A549 (cell line): ENCODE measurements at regions not wholly inside any gene's neighbourhood (a gene's known extent, or its start where the extent isn't known, plus 50 kb on each side); places are given as distances from the start of the nearest gene placed in this dataset.

Experiments used
- ATAC-seq, 2 experiments: fragments of 200-7000 bp in 1 of 2; fragments of >200 bp in 1 of 2; cut with Nextera tagmentation in 1 of 2; cut with Tn5 transposase in 1 of 2; 3 replicates each; pipeline versions ENCODE4 v1.8.0 to v1.9.1; 2018 to 2020; ENCODE audit warnings: mild to moderate bottlenecking in 1 of 2, moderate library complexity in 1 of 2
- CTCF ChIA-PET: fragments of 300-600 bp; sonication (Branson Sonifier 250); formaldehyde crosslinking; extraction: SDS; loops from one replicate; lab custom pipeline; 2021; ENCODE audit warnings: antibody characterized with exemption, inconsistent platforms; lab: Yijun Ruan, JAX
- POLR2A ChIA-PET: fragments of 350-600 bp; formaldehyde crosslinking; extraction: SDS; loops from one replicate; lab custom pipeline; 2021; ENCODE audit warnings: antibody characterized with exemption, inconsistent platforms; lab: Yijun Ruan, JAX
- DNase-seq, 2 experiments: peaks; one replicate each; pipeline versions ENCODE4 v3.0.0 to v3.0.0-alpha.2; 2011 to 2016; ENCODE audit warnings: low read depth in 1 of 2, low spot score in 1 of 2
- FAIRE-seq: peaks from 2 replicates; lab custom pipeline; 2011; peaks lifted over from hg19 to GRCh38; lab: Jason Lieb, UNC
- H3K27ac ChIP-seq, 2 experiments: fragments of >200 bp; sonication (Bioruptor Twin); formaldehyde crosslinking; 3 replicates each; pipeline ENCODE4 v1.5.1; 2016 to 2017
- H3K4me1 ChIP-seq: fragments of >200 bp; sonication (Bioruptor Twin); formaldehyde crosslinking; 3 replicates; pipeline ENCODE4 v1.6.1; 2016
- H3K4me2 ChIP-seq: fragments of >200 bp; sonication (Bioruptor Twin); formaldehyde crosslinking; 3 replicates; pipeline ENCODE4 v1.6.1; 2016
- H3K4me3 ChIP-seq: fragments of >200 bp; sonication (Bioruptor Twin); formaldehyde crosslinking; 3 replicates; pipeline ENCODE4 v1.5.1; 2016
- H3K9me3 ChIP-seq: fragments of >200 bp; sonication (Bioruptor Twin); formaldehyde crosslinking; 3 replicates; pipeline ENCODE4 v1.6.1; 2016
- ATOH8 ChIP-seq: fragments of 250-450 bp; sonication (Bioruptor Pico); IDR thresholded peaks from 2 replicates; pipeline ENCODE4 v1.5.0; 2020; ENCODE audit warnings: low read depth, mild to moderate bottlenecking, moderate library complexity
- BHLHE40 ChIP-seq: IDR thresholded peaks from 2 replicates; pipeline ENCODE4 v1.6.1; 2012; ENCODE audit warnings: low read depth, low read length, inconsistent platforms
- CHD2 ChIP-seq: fragments of 150-350 bp; IDR thresholded peaks from 2 replicates; pipeline ENCODE4 v1.6.1; 2014; ENCODE audit warnings: low read length; ENCODE audit not compliant: partially characterized antibody
- EP300 ChIP-seq, 2 experiments: fragments of >200 bp; sonication (Bioruptor Twin); formaldehyde crosslinking; IDR thresholded peaks; 2 replicates in 1 of 2; 3 replicates in 1 of 2; pipeline ENCODE4 v1.6.1; 2016 to 2017
- KDM1A ChIP-seq: fragments of 200-600 bp; sonication (generic); IDR thresholded peaks from 2 replicates; pipeline ENCODE4 v1.6.1; 2016; ENCODE audit warnings: low read depth, mild to moderate bottlenecking
- NPAS2 ChIP-seq: fragments of 250-450 bp; sonication (Bioruptor Pico); IDR thresholded peaks from 2 replicates; pipeline ENCODE4 v1.8.0; 2022; ENCODE audit warnings: mild to moderate bottlenecking, moderate library complexity, borderline replicate concordance
- RNF2 ChIP-seq: fragments of 200-600 bp; sonication (generic); IDR thresholded peaks from 2 replicates; pipeline ENCODE4 v1.6.1; 2016; ENCODE audit warnings: low read depth, mild to moderate bottlenecking, antibody characterized with exemption, moderate library complexity, borderline replicate concordance
- TP53 ChIP-seq: fragments of 250-450 bp; sonication (Bioruptor Pico); IDR thresholded peaks from 2 replicates; pipeline ENCODE4 v1.5.0; 2021; ENCODE audit warnings: mild to moderate bottlenecking, moderate library complexity
- ZC3H11A ChIP-seq: fragments of 450-650 bp; IDR thresholded peaks from 2 replicates; pipeline ENCODE4 v1.6.1; 2014; ENCODE audit warnings: antibody characterized with exemption, mild to moderate bottlenecking
- ZFP36 ChIP-seq: fragments of 450-650 bp; IDR thresholded peaks from 2 replicates; pipeline ENCODE4 v1.6.1; 2014; ENCODE audit warnings: borderline replicate concordance; ENCODE audit not compliant: partially characterized antibody
- WGBS: methylation state at CpG from one replicate; pipeline ENCODE4 v1.1.6; 2017; ENCODE audit errors: missing lambda C conversion rate; 5-methylcytosine and 5-hydroxymethylcytosine counted together
- TF ChIP-seq, protein P1 (sequence below): fragments of 200-600 bp; sonication (generic); IDR thresholded peaks from 2 replicates; pipeline ENCODE4 v1.6.1; 2016; ENCODE audit warnings: antibody characterized with exemption, mild to moderate bottlenecking, moderate library complexity
- TF ChIP-seq, protein P2 (sequence below): IDR thresholded peaks from 2 replicates; pipeline ENCODE4 v1.6.1; 2012

GRCh38 chr16:73290258-73290657 lies 242.3 kb upstream of the ZFHX3 start (continued):
- TF ChIP-seq ATOH8: no peak
- TF ChIP-seq, protein P1, sequence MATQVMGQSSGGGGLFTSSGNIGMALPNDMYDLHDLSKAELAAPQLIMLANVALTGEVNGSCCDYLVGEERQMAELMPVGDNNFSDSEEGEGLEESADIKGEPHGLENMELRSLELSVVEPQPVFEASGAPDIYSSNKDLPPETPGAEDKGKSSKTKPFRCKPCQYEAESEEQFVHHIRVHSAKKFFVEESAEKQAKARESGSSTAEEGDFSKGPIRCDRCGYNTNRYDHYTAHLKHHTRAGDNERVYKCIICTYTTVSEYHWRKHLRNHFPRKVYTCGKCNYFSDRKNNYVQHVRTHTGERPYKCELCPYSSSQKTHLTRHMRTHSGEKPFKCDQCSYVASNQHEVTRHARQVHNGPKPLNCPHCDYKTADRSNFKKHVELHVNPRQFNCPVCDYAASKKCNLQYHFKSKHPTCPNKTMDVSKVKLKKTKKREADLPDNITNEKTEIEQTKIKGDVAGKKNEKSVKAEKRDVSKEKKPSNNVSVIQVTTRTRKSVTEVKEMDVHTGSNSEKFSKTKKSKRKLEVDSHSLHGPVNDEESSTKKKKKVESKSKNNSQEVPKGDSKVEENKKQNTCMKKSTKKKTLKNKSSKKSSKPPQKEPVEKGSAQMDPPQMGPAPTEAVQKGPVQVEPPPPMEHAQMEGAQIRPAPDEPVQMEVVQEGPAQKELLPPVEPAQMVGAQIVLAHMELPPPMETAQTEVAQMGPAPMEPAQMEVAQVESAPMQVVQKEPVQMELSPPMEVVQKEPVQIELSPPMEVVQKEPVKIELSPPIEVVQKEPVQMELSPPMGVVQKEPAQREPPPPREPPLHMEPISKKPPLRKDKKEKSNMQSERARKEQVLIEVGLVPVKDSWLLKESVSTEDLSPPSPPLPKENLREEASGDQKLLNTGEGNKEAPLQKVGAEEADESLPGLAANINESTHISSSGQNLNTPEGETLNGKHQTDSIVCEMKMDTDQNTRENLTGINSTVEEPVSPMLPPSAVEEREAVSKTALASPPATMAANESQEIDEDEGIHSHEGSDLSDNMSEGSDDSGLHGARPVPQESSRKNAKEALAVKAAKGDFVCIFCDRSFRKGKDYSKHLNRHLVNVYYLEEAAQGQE: no peak

- Histone ChIP-seq H3K4me1 (no peaks in the 10 kb centered on the region), H3K4me3 (no peak overlapping the region), H3K9me3 (no peaks in the 10 kb centered on the region), H3K4me2 (no peak overlapping the region), H3K27ac (no peak overlapping the region)
- WGBS: 37% methylated on average over 4 of the region's 4 CpGs
- no peak; a peak in 1 of 6 replicates for ATAC-seq
- TF ChIP-seq ZC3H11A (no peak), BHLHE40 (no peak), NPAS2 (CRISPR knock-in tag) (no peak), KDM1A (no peak), ZFP36 (no peak), RNF2 (no peak)
- TF ChIP-seq, all 56 proteins: peak for 0
- FAIRE-seq (no peak), DNase-seq (no peak)
- CTCF ChIA-PET: interaction anchor here (1.0 to 1.5 kb wide), 2 partner anchors 9 to 16 kb away, joined by 3 to 4 read pairs; no protein-coding TSS in a partner anchor
- POLR2A ChIA-PET: no interaction called here
Measured at GRCh38 chr16:73289232-73289631, 241.3 kb upstream of the ZFHX3 start.

- Histone ChIP-seq H3K4me1 (no peaks in the 10 kb centered on the region), H3K9me3 (no peaks in the 10 kb centered on the region), H3K4me3 (no peak overlapping the region), H3K27ac (no peak overlapping the region), H3K4me2 (no peak overlapping the region)
- no peak for TF ChIP-seq TP53
- ATAC-seq: no peak
- no peak for DNase-seq
- ChIA-PET POLR2A (no interaction called here), CTCF (interaction anchor here (1.0 to 1.5 kb wide), 2 partner anchors 10 to 17 kb away, joined by 3 to 4 read pairs; no protein-coding TSS in a partner anchor)
- FAIRE-seq: no peak
- WGBS: 75% methylated on average over 21 of the region's 21 CpGs
Measured at GRCh38 chr16:73288520-73288919, 240.6 kb upstream of the ZFHX3 start.

- Histone ChIP-seq H3K4me1 (no peaks in the 10 kb centered on the region), H3K4me2 (no peak overlapping the region), H3K4me3 (no peak overlapping the region), H3K27ac (no peak overlapping the region), H3K9me3 (no peaks in the 10 kb centered on the region)
- FAIRE-seq (no peak), DNase-seq (no peak), ATAC-seq (no peak; a peak in 1 of 6 replicates)
- ChIA-PET CTCF (interaction anchor here (1.5 kb wide), 1 partner anchor 11 kb away, joined by 4 read pairs; no protein-coding TSS in a partner anchor), POLR2A (no interaction called here)
- WGBS: 46% methylated on average over 10 of the region's 10 CpGs
- TF ChIP-seq, protein P2, sequence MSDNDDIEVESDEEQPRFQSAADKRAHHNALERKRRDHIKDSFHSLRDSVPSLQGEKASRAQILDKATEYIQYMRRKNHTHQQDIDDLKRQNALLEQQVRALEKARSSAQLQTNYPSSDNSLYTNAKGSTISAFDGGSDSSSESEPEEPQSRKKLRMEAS: no peak
- no peak for TF ChIP-seq EP300 (IDR thresholded peaks at IDR 0.05)
- TF ChIP-seq, protein P1: no peak
- TF ChIP-seq CHD2: no peak
Measured at GRCh38 chr16:73287859-73288405, 240.0 kb upstream of the ZFHX3 start.
